Activated CD8-positive, alpha-beta memory T cell treated with anti-CD3 and anti-CD28 coated beads, Interleukin-2, amount 50 U/mL, for 24 hours (primary cell): ENCODE measurements at regions not wholly inside any gene's neighbourhood (a gene's known extent, or its start where the extent isn't known, plus 50 kb on each side); places are given as distances from the start of the nearest gene placed in this dataset.
"Not testable (repeated sequence)": the region's sequence is repeated elsewhere in the genome, so short reads cannot be mapped to it uniquely, and the experiment has no call there.

Experiments used
- DNase-seq: peaks from one replicate; pipeline ENCODE4 v3.0.0-alpha.2; 2020; ENCODE audit errors: extremely low read depth

DNA sequence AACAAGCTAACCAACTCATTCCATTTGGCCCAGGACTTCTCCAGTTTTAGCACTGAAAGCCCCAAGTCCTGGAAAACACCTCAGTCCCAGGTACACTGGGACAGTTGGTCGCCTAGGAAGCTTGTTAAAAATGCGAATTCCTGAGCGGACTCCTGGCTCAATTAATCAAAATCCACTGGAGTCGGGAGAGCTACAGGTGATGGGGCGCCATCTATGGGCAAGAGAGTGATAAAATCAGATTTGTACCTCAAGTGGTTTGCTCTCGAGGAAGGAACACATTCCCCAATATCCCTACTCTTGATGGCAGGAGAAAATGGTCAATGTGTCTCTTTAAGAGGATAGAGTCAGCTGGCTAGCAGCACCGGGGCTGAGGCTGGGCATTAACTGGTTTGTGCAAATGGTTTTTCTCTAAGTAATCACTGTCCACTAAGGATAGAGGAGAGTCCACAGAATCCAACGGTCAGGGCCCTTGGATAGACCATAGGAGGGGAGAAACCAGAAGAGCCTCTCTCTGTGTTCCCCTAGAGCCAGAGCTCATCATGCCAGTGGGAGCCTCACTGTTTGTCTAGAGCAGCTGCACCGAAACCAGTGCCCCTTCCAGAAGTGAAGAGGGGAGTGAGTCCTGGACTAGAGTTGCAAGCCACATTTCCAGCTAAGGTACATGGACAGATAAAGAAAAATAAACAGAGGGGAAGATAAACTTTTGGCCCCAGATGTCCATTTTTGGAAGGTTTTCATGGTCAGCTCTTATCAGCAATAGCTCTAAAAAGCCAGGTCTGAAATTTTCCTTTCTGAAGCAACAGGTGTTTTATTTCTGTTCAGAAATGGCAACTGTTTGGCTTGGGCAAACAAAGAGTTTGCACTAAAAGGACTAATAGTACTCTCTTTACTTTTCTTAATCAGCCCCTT lies 148.5 kb downstream of the TENT5C start:
- DNase-seq: no peak

DNA sequence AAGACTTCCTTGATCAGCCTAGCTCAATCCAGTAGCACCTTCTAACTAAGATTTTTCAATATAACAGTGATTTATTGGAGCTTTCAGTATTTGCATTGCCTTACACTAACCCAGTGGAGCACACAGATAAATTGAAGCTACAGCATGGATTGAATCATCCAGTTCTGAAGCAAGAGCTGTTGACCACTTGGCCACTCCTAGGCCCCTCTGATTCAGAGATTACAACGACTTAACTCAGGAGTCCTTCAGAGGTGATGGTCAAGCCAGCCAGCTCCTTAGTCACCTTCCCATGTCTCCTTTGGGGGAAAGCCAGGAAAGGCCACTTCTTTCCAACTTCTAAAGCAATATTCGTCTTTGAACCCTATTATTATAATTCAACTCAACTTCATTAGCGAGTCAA lies 151.8 kb downstream of the TENT5C start:
- DNase-seq: no peak

DNA sequence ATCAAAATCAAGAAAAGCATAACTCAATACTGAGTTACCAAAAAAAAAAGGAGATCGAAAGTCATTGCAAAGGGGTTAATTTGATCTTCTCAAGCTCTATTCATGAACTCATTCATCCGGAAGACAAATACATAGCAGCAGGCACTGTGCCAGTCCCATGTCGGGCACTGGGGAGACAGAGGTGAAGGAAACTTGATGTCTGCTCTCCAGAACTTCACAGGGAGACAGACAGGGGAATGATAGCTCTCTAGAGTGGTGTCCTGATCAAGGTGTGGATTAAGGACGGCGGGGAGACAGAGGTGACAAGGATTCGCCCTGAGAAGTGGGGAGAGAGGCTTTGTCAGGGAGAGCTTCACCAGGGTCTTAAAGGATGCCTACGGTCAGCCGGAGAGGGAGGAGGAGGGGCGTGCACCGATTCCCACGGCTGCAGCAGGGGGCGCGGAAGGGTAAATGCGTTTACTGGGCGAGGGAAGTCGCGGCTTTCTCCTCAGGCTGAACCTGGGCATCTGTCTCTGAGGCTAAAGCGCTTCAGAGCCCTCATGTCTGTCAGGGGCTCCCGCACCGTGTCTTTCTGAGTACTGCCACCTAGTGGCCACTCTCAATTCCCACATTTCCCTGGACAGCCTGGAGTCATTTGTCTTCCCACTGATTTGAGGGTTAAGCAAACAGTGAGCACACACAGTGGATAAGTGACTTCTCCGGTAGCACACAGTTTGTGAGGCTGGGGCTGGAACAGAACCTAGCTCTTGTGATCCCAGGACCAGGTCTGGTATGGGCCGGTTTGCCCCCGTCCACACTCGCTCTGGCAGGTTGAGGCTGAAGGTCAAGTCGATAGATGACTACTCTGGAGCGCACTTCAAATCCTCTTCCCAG lies 152.8 kb downstream of the TENT5C start:
- DNase-seq: peak; percentile 39

DNA sequence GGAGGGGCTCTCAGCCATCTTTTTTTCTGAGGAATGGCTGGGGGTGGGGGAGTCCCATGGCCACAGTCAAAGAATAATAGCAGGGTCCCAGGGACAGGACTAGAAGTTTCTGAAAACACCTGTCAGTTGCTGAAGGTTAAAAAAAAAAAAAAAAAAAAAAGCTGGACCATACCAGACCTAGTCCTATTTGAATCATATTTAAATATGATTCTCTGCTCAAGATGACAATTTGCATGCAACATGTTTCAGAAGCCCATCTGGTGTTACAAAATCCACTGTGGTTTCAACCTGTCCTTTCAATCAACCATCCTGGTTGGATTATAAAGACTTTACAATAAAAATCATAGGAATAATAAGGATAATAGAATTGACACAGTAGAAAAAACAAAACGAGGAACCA lies 153.7 kb downstream of the TENT5C start:
- DNase-seq: no peak

DNA sequence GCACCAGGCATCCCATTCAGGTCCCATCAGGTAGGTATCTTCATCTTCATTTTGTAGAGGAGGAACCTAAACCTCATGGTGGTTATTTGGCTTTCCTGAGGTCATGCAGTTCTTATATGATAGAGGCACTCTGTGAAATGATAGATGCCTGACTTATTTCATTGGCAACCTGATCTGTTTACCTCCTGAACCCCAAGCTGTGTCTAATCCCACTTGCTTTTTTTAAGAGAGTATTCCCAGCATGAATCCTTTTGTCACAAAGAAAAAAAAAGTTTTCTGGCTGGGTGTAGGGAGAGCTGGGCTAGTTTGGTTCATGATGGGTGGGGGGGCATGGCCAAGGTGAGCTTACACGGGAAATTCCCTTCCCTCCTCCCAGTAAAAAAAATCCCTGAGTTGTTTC lies 154.2 kb downstream of the TENT5C start:
- no peak for DNase-seq

DNA sequence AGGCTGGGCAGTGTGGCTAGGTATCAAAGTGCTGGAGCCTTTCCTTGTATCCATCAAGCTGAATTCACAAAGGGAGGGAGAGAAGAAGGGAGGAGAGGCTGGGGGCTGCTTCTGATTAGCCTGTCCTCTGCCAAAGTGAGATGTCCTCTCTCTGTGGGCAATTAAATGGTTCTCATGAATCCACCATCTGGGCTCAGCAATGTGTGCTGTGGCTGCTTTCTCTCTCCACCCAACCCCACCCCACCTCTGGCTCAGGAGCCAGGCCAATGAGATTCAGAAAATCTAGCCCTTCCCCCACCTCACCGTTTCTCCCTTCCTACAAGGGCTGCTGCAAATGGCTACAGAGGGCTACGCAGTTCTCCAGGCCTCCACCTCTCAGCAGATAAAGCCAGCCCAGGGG lies 154.6 kb downstream of the TENT5C start:
- no peak for DNase-seq

DNA sequence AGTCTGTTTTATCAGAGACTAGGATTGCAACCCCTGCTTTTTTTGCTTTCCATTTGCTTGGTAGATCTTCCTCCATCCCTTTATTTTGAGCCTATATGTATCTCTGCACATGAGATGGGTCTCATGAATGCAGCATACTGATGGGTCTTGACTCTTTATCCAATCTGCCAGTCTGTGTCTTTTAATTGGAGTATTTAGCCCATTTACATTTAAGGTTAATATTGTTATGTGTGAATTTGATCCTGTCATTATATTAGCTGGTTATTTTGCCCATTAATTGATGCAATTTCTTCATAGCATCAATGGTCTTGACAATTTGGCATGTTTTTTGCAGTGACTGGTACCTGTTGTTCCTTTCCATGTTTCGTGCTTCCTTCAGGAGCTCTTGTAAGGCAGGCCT lies 161.7 kb downstream of the GDAP2 start:
- not testable (repeated sequence) for DNase-seq

DNA sequence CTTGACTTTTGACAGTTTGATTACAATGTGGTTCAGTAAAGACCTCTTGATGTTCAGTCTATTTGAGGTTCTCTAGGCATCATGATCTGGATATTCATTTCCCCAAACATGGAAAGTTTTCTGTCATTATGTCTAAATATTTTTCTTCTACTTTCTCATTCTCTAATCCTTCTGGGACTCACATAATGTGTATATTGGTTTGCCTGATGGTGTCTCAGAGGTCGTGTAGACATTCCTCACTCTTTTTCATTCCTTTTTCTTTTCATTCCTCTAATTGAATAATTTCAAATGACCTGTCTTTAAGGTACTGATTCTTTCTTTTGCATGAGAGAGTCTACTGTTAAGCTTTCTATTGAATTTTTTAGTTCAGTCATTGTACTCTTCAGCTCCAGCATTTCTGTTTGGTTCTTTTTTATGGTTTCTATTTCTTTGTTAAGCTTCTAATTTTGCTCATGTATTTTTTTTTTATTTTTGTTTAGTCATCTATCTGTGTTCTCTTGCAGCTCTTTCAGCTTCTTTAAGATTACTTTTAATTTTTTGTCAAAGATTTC lies 158.4 kb downstream of the GDAP2 start:
- no peak for DNase-seq

DNA sequence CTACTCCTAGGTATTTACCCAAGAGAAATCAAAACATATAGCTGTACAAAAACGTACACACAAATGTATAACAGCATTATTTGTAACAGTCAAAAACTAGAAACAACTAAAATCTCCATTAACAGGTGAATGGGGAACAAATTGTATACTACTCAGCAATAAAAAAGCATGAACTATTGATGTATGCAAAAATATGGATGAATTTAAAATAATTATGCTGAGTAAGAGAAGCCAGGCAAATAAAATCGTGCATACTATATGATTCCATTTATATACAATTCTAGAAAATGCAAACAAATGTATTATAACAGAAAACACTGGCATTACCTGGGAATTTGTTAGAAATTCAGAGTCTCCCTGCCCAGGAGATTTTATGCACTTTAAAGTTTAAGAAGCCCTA lies 150.1 kb downstream of the GDAP2 start:
- DNase-seq: no peak

DNA sequence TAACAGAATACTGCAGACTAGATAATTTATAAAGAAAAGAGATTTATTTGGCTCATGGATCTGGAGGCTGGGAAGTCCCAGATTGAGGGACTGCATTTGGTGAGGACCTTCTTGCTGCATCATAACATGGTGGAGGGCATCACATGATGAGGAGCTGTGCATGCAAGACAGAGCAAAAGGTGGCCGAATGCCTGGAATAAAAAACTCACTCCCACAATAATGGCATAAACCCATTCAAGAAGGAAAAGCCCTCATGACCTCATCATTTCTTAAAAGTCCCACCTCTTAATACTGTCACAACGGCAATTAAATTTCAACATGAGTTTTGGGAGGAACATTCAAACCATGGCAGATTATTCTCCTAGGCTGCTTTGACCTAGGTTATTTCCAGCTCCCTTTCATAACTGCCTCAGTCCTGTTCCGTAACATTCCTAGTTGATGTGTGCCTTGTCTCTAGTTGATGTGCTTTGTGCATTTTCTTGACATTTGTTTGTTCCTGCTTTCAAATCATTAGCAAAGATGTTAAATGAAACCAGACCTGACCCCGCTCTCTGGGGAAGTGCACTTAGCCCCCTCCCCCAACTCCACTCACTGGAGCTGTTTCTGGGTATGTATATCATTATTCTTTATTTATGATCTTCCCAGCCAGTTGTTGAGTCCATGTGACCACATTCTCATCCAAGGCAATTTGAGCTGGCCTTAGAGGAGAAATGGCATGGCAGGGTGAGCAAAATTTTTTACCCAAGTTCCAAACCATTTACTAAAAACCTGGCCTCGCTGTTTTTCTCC lies 148.5 kb downstream of the GDAP2 start:
- DNase-seq: no peak

DNA sequence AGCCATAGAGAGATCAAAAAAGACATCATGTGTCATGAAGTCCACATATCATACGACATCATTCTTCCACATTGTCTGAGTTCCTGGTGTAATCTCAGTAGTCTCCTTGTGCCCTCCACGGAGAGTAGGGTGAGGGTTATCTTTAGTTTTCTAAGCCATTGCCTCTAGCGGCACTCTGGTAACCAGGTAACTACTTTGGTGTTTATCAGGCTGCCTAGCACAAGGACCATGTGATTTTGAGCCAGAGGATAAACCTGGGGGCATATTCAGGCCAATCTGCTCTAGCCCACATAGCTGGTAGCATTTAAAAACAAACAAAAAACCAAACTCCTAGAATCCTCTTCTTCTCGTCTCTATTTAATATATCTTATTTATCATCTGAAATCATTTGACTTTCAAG lies 147.4 kb downstream of the GDAP2 start:
- no peak for DNase-seq

DNA sequence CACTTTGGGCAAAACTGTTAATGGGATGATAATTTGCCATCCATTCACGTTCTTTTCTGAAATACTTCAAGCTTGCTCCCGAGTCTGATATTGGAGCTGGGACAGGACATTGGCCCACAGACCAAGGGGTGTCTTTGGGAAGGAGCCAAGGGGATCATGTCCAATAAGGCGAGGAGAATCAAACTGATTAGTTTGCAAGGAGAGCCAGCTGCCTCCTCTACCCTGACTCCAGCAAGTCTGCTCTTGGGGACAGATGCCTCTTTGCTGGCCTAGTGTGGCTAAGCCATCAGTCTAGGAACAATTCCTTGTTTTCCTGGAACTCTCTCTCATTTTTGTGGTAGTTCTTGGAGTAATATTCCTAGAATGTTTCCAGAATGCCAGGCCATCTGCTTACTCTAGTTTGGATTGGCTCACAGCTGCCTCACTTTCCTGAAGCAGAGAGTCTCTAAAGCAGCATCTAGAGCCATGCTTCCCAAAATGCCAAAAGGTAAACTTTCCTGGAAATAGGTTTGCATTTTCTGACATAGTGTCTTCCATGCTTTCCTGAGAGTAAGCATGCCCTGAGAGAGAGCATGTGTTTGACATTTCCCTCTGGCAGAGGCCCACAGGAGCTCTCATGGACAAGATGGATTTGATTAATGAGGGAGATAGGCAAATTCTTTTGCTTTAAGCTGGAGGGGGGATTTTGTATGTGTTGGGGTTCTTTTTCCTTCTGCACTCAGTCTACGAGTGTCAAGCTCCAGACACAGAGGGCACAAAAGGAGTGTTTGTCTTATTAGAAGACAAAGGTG lies 145.6 kb downstream of the GDAP2 start:
- DNase-seq: no peak

DNA sequence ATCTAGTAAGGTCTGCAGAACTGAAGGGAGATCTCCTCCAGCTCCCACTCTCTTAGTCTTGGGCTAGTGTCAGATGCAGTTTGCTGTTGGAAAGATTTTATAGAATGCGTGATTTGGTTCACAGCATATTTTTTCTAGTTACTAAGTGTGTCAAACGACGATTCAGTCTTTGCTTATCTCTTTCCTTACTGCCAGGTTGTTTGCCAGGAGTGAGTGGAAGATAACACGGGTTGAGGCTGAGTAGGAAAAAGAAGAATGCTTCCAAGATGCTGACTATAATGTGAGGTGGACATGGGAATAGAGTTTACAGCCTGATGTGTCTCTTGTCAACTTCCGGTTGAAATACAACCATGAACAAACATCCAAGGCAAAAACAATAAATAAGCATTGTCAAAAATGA lies 141.4 kb downstream of the GDAP2 start:
- DNase-seq: no peak

DNA sequence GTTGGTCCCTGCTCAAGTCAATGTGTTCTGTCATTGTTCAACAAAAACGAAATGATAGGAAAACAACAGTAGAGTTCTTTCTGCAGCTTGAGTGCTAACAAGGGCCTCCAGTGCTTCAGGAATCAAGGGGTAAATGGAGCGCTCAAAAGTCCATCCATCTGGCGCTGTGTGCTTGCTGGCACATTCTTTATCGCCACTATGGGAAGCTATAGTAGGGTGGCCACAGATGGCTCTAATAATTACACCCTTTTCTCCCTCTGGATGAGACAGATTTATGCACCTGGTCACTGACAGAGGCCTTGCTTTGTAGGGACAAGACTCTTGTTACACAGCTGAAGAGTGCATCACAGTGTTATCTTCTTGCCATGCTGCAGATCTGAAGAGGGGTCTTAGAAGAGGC lies 136.0 kb downstream of the GDAP2 start:
- DNase-seq: no peak

DNA sequence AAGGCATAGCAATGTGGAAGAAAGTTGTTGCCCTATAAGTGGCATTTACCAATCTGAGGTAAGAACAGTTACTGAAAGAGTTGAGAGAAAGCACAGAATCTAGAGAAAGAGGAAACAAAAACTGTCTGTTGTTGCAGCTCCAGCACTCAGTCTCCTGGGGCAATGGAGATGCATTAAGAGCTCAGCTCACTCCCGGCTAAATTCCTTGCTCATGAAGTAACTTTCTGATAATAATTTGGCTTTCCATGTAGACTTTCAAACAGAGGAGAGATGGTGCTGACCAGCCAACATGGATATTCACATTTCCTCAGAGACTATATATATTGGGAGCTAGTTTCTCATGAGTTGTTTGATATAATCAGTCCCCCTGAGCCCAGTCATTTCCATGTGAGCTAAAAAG lies 135.3 kb downstream of the GDAP2 start:
- no peak for DNase-seq

DNA sequence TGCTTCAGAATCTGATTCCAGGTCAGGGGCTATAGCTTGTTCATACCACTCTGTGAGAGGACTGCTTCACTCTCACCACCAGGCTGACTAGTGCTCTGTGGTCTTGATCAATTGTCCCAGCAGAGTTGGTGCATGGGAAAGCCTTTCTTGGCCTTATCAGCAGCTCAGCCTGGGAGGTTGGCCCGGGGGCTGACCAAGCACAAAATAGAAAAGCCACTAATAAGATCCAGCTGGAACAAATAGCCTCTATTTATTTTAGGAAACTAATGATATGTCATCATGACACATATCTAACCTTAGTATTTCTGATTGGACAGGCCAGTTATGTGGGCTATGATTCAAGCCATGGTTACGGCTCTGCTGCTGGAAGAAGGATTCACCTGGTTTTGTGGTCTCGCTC lies 134.2 kb downstream of the GDAP2 start:
- DNase-seq: no peak

DNA sequence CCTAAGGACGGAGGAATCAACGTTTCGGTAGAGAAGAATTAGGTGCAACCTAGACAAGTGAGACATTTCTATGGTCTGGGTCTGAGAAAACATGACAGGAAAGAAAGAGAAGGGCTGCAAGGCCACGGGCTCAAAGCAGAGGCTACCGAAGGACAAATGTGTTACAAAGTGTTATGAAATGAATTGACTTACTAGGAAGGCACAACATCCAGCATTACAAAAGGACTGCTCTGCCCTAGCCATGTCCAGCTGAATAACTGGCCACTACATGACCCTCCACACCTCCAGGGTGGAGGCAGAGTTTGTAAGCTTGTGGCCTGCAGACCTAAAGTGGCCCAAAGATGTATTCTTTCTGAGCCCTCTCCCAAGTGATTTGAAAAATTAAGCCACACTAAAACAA lies 133.6 kb downstream of the GDAP2 start:
- no peak for DNase-seq

DNA sequence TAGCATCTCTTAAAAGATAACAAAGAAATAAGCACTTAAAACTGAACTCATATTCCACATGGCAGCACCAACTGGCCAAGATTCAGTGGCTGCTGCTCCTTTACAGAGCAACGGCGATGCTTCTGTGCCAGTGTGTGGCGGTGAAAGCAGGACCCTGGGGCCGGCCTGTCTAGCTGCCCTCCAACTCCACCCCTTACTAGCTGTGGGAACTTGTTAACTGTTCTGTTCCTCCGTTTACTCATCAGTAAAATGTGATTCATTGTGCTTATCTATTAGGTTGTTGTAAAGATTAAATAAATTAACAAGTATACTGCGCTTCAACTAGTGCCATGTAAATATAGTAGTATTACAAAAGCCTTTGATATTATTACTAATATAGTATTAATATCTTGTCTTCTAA lies 133.2 kb downstream of the GDAP2 start:
- DNase-seq: no peak

DNA sequence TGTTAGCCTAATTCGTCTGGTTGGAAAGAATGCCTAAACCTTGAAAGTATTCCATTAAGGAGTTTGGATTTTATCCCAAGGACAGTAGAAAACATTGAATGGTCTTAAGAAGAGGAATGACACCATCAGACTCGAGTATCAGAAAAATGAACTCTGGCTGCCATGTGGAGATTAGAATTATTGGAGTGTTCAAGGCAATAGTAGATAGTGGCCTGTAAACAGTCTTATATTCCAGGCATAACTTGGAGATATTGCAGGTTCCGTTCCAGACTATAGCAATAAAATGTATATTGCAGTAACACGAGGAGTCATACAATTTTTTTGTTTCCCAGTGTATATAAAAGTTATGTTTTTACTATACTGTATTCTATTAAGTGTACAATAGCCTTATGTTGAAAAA lies 130.9 kb downstream of the GDAP2 start:
- no peak for DNase-seq

DNA sequence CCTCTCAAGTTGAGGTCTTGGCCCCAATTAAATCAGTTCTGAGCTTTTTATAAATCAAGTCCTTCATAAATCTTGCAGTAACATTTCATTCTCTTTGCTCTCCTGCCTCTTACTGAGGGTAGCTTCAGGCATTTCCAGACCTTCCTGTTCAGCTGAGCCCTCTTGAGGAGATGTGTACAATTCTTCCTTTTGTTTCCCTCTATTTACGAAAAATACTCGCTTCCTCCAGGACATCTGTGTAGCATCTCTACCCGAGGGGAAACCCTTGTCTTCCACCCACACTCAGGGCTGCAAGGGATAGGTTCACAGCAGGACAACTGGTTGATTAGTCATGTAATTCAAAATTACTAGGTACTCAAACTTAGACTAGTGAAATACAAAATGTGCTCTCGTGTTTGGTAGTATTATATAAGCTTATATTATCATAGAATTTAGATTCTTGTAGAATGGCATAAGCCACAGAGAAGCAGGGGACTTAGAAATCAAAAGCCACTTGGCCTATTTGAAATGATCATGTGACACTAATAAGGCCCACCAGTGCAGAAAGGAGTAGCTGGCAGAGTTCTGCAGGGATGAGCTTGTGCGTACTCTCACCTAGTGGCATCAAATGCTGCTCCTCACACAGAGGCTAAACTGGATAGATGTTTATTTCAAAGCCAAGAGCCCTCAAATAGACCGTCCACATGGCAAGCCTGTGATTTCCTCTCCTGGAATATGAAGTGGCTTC lies 126.7 kb downstream of the GDAP2 start:
- DNase-seq: no peak
